ENCODE measurements at regions not wholly inside any gene's neighbourhood (a gene's known extent, or its start where the extent isn't known, plus 50 kb on each side); places are given as distances from the start of the nearest gene placed in this dataset.
"Not testable (repeated sequence)": the region's sequence is repeated elsewhere in the genome, so short reads cannot be mapped to it uniquely, and the experiment has no call there.

GRCh38 chr4:128758314-128758922 lies 51.1 kb upstream of the JADE1 start:
- no peak for DNase-seq (ENCODE audit: low spot score)
- no peak for FAIRE-seq

- FAIRE-seq (no peak), DNase-seq (ENCODE audit: low spot score) (no peak)
Measured at GRCh38 chr4:128757712-128758111, 51.8 kb upstream of the JADE1 start.

- FAIRE-seq (no peak), DNase-seq (ENCODE audit: low spot score) (no peak)
Measured at GRCh38 chr4:128751354-128751753, 58.1 kb upstream of the JADE1 start.

- not testable (repeated sequence) for FAIRE-seq; DNase-seq (ENCODE audit: low spot score)
Measured at GRCh38 chr4:128741748-128742147, 67.8 kb upstream of the JADE1 start.

GRCh38 chr4:128737098-128737513 lies 72.4 kb upstream of the JADE1 start:
- FAIRE-seq, result no peak

GRCh38 chr4:128735714-128736113 lies 73.8 kb upstream of the JADE1 start:
- no peak for FAIRE-seq

More at GRCh38 chr4:128737098-128737513, 72.4 kb upstream of the JADE1 start:
- no peak for DNase-seq (ENCODE audit: low spot score)

GRCh38 chr4:128728190-128728589 lies 81.3 kb upstream of the JADE1 start:
- DNase-seq (ENCODE audit: low spot score) (no peak), FAIRE-seq (no peak)

More at GRCh38 chr4:128735714-128736113, 73.8 kb upstream of the JADE1 start:
- no peak for DNase-seq (ENCODE audit: low spot score)

- FAIRE-seq (no peak), DNase-seq (ENCODE audit: low spot score) (no peak)
Measured at GRCh38 chr4:128727658-128728057, 81.8 kb upstream of the JADE1 start.

GRCh38 chr4:128725405-128726055 lies 84.0 kb upstream of the JADE1 start:
- DNase-seq (ENCODE audit: low spot score) (no peak), FAIRE-seq (no peak)

- DNase-seq (ENCODE audit: low spot score) (no peak), FAIRE-seq (no peak)
Measured at GRCh38 chr4:128722911-128723310, 86.6 kb upstream of the JADE1 start.

- DNase-seq (ENCODE audit: low spot score) (no peak), FAIRE-seq (no peak)
Measured at GRCh38 chr4:128721896-128722295, 87.6 kb upstream of the JADE1 start.

- FAIRE-seq, result no peak
- DNase-seq (ENCODE audit: low spot score), result no peak
Measured at GRCh38 chr4:128720270-128720669, 89.2 kb upstream of the JADE1 start.

- no peak for FAIRE-seq
- no peak for DNase-seq (ENCODE audit: low spot score)
Measured at GRCh38 chr4:128718768-128719167, 90.7 kb upstream of the JADE1 start.

GRCh38 chr4:128716338-128716737 lies 93.2 kb upstream of the JADE1 start:
- DNase-seq (ENCODE audit: low spot score), result no peak
- no peak for FAIRE-seq

- no peak for DNase-seq (ENCODE audit: low spot score)
- FAIRE-seq, result no peak
Measured at GRCh38 chr4:128715616-128716015, 93.9 kb upstream of the JADE1 start.

- FAIRE-seq (no peak), DNase-seq (ENCODE audit: low spot score) (no peak)
Measured at GRCh38 chr4:128711361-128711760, 98.1 kb upstream of the JADE1 start.

GRCh38 chr4:128709268-128709667 lies 100.2 kb upstream of the JADE1 start:
- no peak for DNase-seq (ENCODE audit: low spot score)
- FAIRE-seq, result no peak

- DNase-seq (ENCODE audit: low spot score) (no peak), FAIRE-seq (no peak)
Measured at GRCh38 chr4:128707864-128708263, 101.6 kb upstream of the JADE1 start.

- no peak for FAIRE-seq
Measured at GRCh38 chr4:128703948-128704347, 105.6 kb upstream of the JADE1 start.

GRCh38 chr4:128700659-128701350 lies 108.7 kb upstream of the JADE1 start:
- FAIRE-seq (no peak), DNase-seq (ENCODE audit: low spot score) (no peak)

More at GRCh38 chr4:128703948-128704347, 105.6 kb upstream of the JADE1 start:
- no peak for DNase-seq (ENCODE audit: low spot score)

- DNase-seq (ENCODE audit: low spot score) (no peak), FAIRE-seq (no peak)
Measured at GRCh38 chr4:128698386-128698785, 111.1 kb upstream of the JADE1 start.

GRCh38 chr4:128697323-128697722 lies 112.2 kb upstream of the JADE1 start:
- DNase-seq (ENCODE audit: low spot score), result no peak

GRCh38 chr4:128690011-128690410 lies 119.5 kb upstream of the JADE1 start:
- DNase-seq (ENCODE audit: low spot score), result no peak
- FAIRE-seq, result no peak

More at GRCh38 chr4:128697323-128697722, 112.2 kb upstream of the JADE1 start:
- no peak for FAIRE-seq
